LNCAP (cell line): ENCODE measurements at regions not wholly inside any gene's neighbourhood (a gene's known extent, or its start where the extent isn't known, plus 50 kb on each side); places are given as distances from the start of the nearest gene placed in this dataset.

Experiments
- CTCF ChIP-seq: fragments of 450-650 bp; IDR thresholded peaks from 2 replicates; pipeline ENCODE4 v1.5.1; 2017; ENCODE audit warnings: mild to moderate bottlenecking

GRCh38 chr9:80932947-80933780 lies 756.2 kb downstream of the TLE1 start:
- TF ChIP-seq CTCF = no peak

DNA sequence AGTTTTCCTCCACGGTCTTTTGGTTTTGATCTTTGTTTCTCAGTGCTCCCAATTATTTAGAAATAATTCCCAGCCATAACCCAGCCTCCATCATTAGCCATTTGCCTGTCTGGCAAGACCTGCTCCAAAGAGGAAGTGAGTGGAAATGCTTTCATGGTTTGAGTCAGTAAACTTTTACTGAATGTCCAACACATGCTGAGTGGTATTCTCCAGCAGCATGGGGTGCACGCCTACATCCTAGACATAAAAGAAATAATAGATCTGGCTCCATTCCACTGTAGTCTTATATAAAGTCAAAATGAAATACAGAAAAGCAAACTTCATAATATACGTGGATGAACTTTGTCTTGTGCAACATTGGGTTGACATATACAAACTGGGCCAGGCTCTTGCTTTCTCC lies 757.2 kb downstream of the TLE1 start:
- TF ChIP-seq CTCF = no peak

- TF ChIP-seq CTCF = no peak
Measured at GRCh38 chr9:80931163-80931562, 758.2 kb downstream of the TLE1 start.

DNA sequence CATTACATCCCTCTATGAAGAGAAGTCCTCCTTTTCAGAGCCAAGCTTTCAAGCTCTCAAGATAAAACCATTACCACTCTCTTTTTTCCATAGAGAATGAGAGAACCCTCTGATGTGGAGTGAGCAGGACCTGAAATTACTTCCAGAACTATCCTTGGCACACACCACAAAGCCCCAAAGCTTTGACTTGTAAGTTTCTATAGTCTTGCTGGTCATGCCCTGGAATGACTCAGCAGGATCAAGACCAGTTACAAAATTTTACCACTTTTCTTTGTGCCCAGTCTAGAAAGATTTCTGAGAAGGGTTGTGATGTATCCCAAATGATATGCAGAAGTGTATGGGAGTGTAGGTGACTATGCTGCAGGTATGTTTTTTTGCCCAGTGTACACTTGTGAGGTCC lies 760.6 kb downstream of the TLE1 start:
- TF ChIP-seq CTCF = no peak

GRCh38 chr9:80926611-80927010 lies 762.7 kb downstream of the TLE1 start:
- no peak for TF ChIP-seq CTCF

DNA sequence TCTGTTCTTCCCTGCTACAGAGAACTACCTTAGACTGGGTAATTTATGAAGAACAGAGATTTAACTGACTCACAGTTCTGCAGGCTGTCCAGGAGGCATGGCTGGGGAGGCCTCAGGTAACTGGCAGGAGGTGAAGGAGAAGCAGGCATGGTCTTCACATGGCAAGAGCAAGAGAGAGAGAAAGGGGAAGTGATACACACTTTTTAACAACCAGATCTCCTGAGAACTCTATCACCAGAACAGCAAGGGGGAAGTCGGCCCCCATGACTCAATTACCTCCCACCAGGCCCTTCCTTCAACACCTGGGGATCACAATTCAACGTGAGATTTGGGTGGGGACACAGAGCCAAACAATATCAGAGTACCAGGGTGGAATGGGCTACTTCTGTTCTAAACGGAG lies 766.8 kb downstream of the TLE1 start:
- no peak for TF ChIP-seq CTCF

GRCh38 chr9:80906728-80907127 lies 782.6 kb downstream of the TLE1 start:
- no peak for TF ChIP-seq CTCF

DNA sequence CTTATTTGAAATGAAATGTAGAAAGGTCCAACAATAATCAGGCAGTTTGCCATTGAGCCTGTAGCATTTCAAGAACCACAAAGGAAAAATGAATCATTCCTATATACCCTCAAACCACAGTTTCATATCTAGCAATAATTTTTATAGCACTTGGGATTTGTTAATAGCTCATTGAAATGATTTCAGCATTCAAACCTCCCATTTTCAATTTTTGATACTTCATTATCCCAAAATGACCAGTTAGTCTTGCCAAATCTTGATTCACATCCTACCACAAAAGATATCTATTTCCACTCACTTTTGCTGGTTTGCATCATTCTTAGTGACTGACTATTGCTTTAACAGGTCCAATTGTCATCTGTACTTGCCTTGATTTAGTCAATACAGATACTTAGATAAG lies 790.1 kb downstream of the TLE1 start:
- TF ChIP-seq CTCF = no peak
